H9 (cell line): ENCODE measurements at regions not wholly inside any gene's neighbourhood (a gene's known extent, or its start where the extent isn't known, plus 50 kb on each side); places are given as distances from the start of the nearest gene placed in this dataset.

Experiments used
- DNase-seq: peaks from one replicate; pipeline ENCODE4 v3.0.0-alpha.2; 2017
- H2AFZ ChIP-seq: one replicate; pipeline ENCODE4 v1.6.1; 2013; ENCODE audit warnings: mild to moderate bottlenecking, low read length, control low read depth, moderate library complexity
- H2AK5ac ChIP-seq: 2 replicates; pipeline ENCODE4 v1.6.1; 2013; ENCODE audit warnings: low read length, control low read depth, mixed read lengths; ENCODE audit not compliant: insufficient read length
- H2BK120ac ChIP-seq: one replicate; pipeline ENCODE4 v1.6.1; 2013; ENCODE audit warnings: low read depth, mild to moderate bottlenecking, low read length, control low read depth, inconsistent platforms; ENCODE audit not compliant: poor library complexity, severe bottlenecking
- H2BK12ac ChIP-seq: 2 replicates; pipeline ENCODE4 v1.6.1; 2013; ENCODE audit warnings: low read length, control low read depth, mixed read lengths, low read depth; ENCODE audit not compliant: insufficient read length
- H2BK15ac ChIP-seq: 2 replicates; pipeline ENCODE4 v1.6.1; 2013; ENCODE audit warnings: low read depth, low read length, control low read depth
- H2BK20ac ChIP-seq: one replicate; pipeline ENCODE4 v1.6.1; 2013; ENCODE audit warnings: low read depth, mild to moderate bottlenecking, low read length, control low read depth, inconsistent platforms; ENCODE audit not compliant: poor library complexity, severe bottlenecking
- H2BK5ac ChIP-seq: 2 replicates; pipeline ENCODE4 v1.6.1; 2013; ENCODE audit warnings: low read length, control low read depth, mixed read lengths; ENCODE audit not compliant: insufficient read length
- H3K14ac ChIP-seq: 2 replicates; pipeline ENCODE4 v1.6.1; 2013; ENCODE audit warnings: low read length, control low read depth; ENCODE audit not compliant: insufficient read depth
- H3K18ac ChIP-seq: 2 replicates; pipeline ENCODE4 v1.6.1; 2013; ENCODE audit warnings: low read depth, mild to moderate bottlenecking, mixed read lengths, low read length, control low read depth; ENCODE audit not compliant: insufficient read length
- H3K23ac ChIP-seq: 2 replicates; pipeline ENCODE4 v1.6.1; 2013; ENCODE audit warnings: low read length, control low read depth, mixed read lengths, low read depth; ENCODE audit not compliant: insufficient read length
- H3K23me2 ChIP-seq: 2 replicates; pipeline ENCODE4 v1.6.1; 2013; ENCODE audit warnings: low read depth, mild to moderate bottlenecking, mixed read lengths, low read length, control low read depth; ENCODE audit not compliant: insufficient read length, poor library complexity, severe bottlenecking
- H3K27ac ChIP-seq: 2 replicates; pipeline ENCODE4 v1.5.1; 2013; ENCODE audit warnings: low read length, control low read depth, mixed read lengths, low read depth; ENCODE audit not compliant: insufficient read length
- H3K27me3 ChIP-seq: 2 replicates; pipeline ENCODE4 v1.6.1; 2013; ENCODE audit warnings: low read length, control low read depth, inconsistent platforms; ENCODE audit not compliant: insufficient read depth
- H3K4ac ChIP-seq: 2 replicates; pipeline ENCODE4 v1.6.1; 2013; ENCODE audit warnings: low read depth, mild to moderate bottlenecking, control low read depth, inconsistent platforms, low read length, moderate library complexity
- H3K4me1 ChIP-seq: 2 replicates; pipeline ENCODE4 v1.6.1; 2013; ENCODE audit warnings: low read length, control low read depth, inconsistent platforms; ENCODE audit not compliant: insufficient read depth
- H3K4me2 ChIP-seq: 2 replicates; pipeline ENCODE4 v1.6.1; 2013; ENCODE audit warnings: low read length, control low read depth, mixed read lengths; ENCODE audit not compliant: insufficient read length, insufficient read depth
- H3K56ac ChIP-seq: 2 replicates; pipeline ENCODE4 v1.6.1; 2013; ENCODE audit warnings: low read depth, mild to moderate bottlenecking, mixed read lengths, low read length, control low read depth; ENCODE audit not compliant: insufficient read length
- H3K79me1 ChIP-seq: 2 replicates; pipeline ENCODE4 v1.6.1; 2013; ENCODE audit warnings: low read depth, mild to moderate bottlenecking, moderate library complexity, low read length, control low read depth, inconsistent platforms; ENCODE audit not compliant: insufficient read depth, poor library complexity, severe bottlenecking
- H3K79me2 ChIP-seq: 2 replicates; pipeline ENCODE4 v1.6.1; 2013; ENCODE audit warnings: low read length, control low read depth, inconsistent platforms; ENCODE audit not compliant: insufficient read depth
- H3K9ac ChIP-seq: 2 replicates; pipeline ENCODE4 v1.6.1; 2013; ENCODE audit warnings: low read length, control low read depth, mixed read lengths; ENCODE audit not compliant: insufficient read length; ENCODE audit errors: extremely low read depth
- H3K9me3 ChIP-seq: one replicate; pipeline ENCODE4 v1.6.1; 2013; ENCODE audit warnings: low read depth, low read length, inconsistent platforms; ENCODE audit not compliant: control insufficient read depth
- H3T11ph ChIP-seq: one replicate; pipeline ENCODE4 v1.6.1; 2013; ENCODE audit warnings: mild to moderate bottlenecking, low read length, control low read depth, inconsistent platforms
- H4K20me1 ChIP-seq: one replicate; pipeline ENCODE4 v1.6.1; 2013; ENCODE audit not compliant: control insufficient read depth, insufficient read length, insufficient read depth
- H4K5ac ChIP-seq: 2 replicates; pipeline ENCODE4 v1.6.1; 2013; ENCODE audit warnings: low read depth, mild to moderate bottlenecking, mixed read lengths, low read length, control low read depth; ENCODE audit not compliant: insufficient read length
- H4K8ac ChIP-seq: replicated peaks from 2 replicates; pipeline ENCODE4 v1.6.1; 2013; ENCODE audit warnings: low read length, control low read depth, mixed read lengths, low read depth; ENCODE audit not compliant: insufficient read length
- H4K91ac ChIP-seq: 2 replicates; pipeline ENCODE4 v1.6.1; 2013; ENCODE audit warnings: low read depth, mild to moderate bottlenecking, moderate library complexity, mixed read lengths, low read length, control low read depth; ENCODE audit not compliant: insufficient read length
- H3K27ac Mint-ChIP-seq, 3 experiments: 2 replicates in 2 of 3; 3 replicates in 1 of 3; pipeline ENCODE4 v1.8.0; 2020 to 2021; ENCODE audit warnings: mixed read lengths in 3 of 3, mild to moderate bottlenecking in 1 of 3, moderate library complexity in 1 of 3
- H3K27me3 Mint-ChIP-seq: 2 replicates; pipeline ENCODE4 v1.8.0; 2021; ENCODE audit warnings: low read depth, mild to moderate bottlenecking, moderate library complexity, mixed read lengths
- H3K36me3 Mint-ChIP-seq, 3 experiments: 2 replicates in 2 of 3; 3 replicates in 1 of 3; pipeline ENCODE4 v1.8.0; 2020 to 2021; ENCODE audit warnings: low read depth in 3 of 3, mixed read lengths in 3 of 3; ENCODE audit not compliant: insufficient read depth in 1 of 3
- H3K4me1 Mint-ChIP-seq, 2 experiments: 2 replicates each; pipeline ENCODE4 v1.8.0; 2020; ENCODE audit warnings: mixed read lengths in 2 of 2
- H3K4me3 Mint-ChIP-seq, 2 experiments: 2 replicates in 1 of 2; 3 replicates in 1 of 2; pipeline ENCODE4 v1.8.0; 2020 to 2021; ENCODE audit warnings: mild to moderate bottlenecking in 2 of 2, mixed read lengths in 2 of 2, moderate library complexity in 1 of 2
- H3K9me3 Mint-ChIP-seq, 2 experiments: 2 replicates in 1 of 2; 3 replicates in 1 of 2; pipeline ENCODE4 v1.8.0; 2020; ENCODE audit warnings: mild to moderate bottlenecking in 2 of 2, mixed read lengths in 2 of 2, moderate library complexity in 1 of 2
- CTCF ChIP-seq: fragments of 200-600 bp; sonication (generic); conservative IDR thresholded peaks from 3 replicates; pipeline ENCODE4 v1.8.0; 2021; ENCODE audit warnings: antibody characterized with exemption, mild to moderate bottlenecking
- WGBS: extraction: QIAGEN DNeasy Blood & Tissue Kit; methylation state at CpG from one replicate; pipeline ENCODE4 v1.1.7; 2013; ENCODE audit warnings: missing lambda C conversion rate, low lambda C conversion rate, mixed read lengths; ENCODE audit not compliant: insufficient read length; ENCODE audit errors: extremely low coverage; 5-methylcytosine and 5-hydroxymethylcytosine counted together

GRCh38 chr5:87746891-87747377, 334.2 kb upstream of the CCNH start:
- Histone ChIP-seq H3T11ph (no peak overlapping the region), H2AK5ac (no peak overlapping the region), H3K18ac (no peak overlapping the region), H3K14ac (no peak overlapping the region), H3K79me1 (no peaks in the 10 kb centered on the region), H3K23ac (no peak overlapping the region), H2AFZ (no peak overlapping the region), H3K27me3 (no peaks in the 10 kb centered on the region), H3K56ac (no peak overlapping the region), H2BK120ac (no peak overlapping the region), H3K4me2 (no peak overlapping the region), H3K27ac (no peak overlapping the region), H3K9me3 (no peaks in the 10 kb centered on the region), H2BK15ac (no peak overlapping the region), H2BK12ac (no peak overlapping the region), H3K79me2 (no peaks in the 10 kb centered on the region), H4K5ac (no peak overlapping the region), H2BK20ac (no peak overlapping the region), H3K4me1 (no peaks in the 10 kb centered on the region), H4K8ac (no peak overlapping the region), H3K9ac (no peak overlapping the region), H4K91ac (no peak overlapping the region), H3K23me2 (no peaks in the 10 kb centered on the region), H4K20me1 (no peaks in the 10 kb centered on the region), H2BK5ac (no peak overlapping the region), H3K4ac (no peak overlapping the region)
- Mint-ChIP-seq H3K27ac (no peak overlapping the region), H3K4me1 (peaks cover 2 to 5% of the 10 kb centered on the region in 2 experiments), H3K27me3 (no peaks in the 10 kb centered on the region), H3K4me3 (no peak overlapping the region), H3K36me3 (no peaks in the 10 kb centered on the region), H3K9me3 (no peaks in the 10 kb centered on the region)
- WGBS: no CpG with 5 or more reads among the region's 2 CpGs
- no peak for TF ChIP-seq CTCF
- no peak for DNase-seq
